ENCODE measurements at regions not wholly inside any gene's neighbourhood (a gene's known extent, or its start where the extent isn't known, plus 50 kb on each side); places are given as distances from the start of the nearest gene placed in this dataset.
"Not testable (repeated sequence)": the region's sequence is repeated elsewhere in the genome, so short reads cannot be mapped to it uniquely, and the experiment has no call there.

- no peak for DNase-seq
Measured at GRCh38 chr15:30830961-30831360, 72.8 kb upstream of the FAN1 start.

DNA sequence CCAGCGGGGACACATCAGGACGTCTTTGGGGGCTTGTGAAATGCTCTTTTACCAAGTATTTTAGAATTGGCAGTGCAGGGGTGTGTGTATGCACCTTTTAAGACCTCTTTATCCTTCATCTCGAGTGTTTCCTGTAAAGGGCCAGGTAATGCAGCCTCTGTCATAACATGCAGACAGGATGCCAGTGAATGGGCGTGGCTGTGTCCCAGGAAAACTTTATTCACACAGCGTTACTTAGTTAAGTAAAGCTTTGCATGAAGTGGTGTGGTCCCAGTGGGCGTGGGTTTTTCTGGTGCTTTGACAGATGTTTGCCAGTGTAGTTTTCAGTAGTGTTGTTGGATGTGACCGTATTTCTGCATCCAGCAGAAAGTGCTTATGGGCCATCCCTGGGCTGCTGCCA lies 70.3 kb upstream of the FAN1 start:
- not testable (repeated sequence) for DNase-seq

DNA sequence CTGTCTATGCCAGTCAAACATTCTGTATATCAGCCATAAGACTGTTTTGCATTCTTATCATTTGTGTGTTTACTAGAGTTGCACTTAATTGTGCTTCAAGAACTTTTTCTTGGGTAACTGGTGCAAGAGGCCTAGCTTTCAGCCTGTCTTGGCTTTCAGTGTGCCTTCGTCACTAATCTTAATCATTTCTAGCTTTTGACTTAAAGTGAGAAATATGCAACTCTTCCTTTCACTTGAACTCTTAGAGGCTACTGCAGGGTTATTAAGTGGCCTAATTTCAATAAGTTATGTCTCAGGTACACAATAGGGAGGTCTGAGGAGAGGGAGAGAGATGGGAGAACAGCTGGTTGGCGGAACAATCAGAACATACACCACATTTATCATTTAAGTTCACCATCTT lies 62.1 kb upstream of the FAN1 start:
- not testable (repeated sequence) for DNase-seq

GRCh38 chr15:30842798-30843472 lies 60.8 kb upstream of the FAN1 start:
- DNase-seq, result not testable (repeated sequence)

DNA sequence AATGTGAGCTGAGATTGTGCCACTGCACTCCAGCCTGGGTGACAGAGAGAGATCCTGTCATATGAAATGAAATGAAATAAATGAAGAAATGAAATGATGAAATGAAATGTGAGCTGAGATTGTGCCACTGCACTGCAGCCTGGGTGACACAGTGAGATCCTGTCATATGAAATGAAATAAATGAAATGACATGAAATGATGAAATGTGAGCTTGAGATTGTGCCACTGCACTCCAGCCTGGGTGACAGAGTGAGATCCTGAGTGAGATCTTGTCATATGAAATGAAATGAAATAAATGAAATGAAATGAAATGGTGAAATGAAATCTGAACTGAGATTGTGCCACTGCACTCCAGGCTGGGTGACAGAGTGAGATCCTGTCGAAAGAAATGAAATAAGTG lies 58.2 kb upstream of the FAN1 start:
- DNase-seq, result not testable (repeated sequence)

Measured in nucleus accumbens (tissue), 56 donors.